PC-9 (cell line): ENCODE measurements at regions not wholly inside any gene's neighbourhood (a gene's known extent, or its start where the extent isn't known, plus 50 kb on each side); places are given as distances from the start of the nearest gene placed in this dataset.

Source experiments
- EZH2 ChIP-seq: fragments of 200-600 bp; sonication (generic); IDR thresholded peaks from 2 replicates; pipeline ENCODE4 v1.8.0; 2017; ENCODE audit warnings: antibody characterized with exemption, low read depth
- TF ChIP-seq, protein P1 (sequence below): fragments of 200-600 bp; sonication (generic); conservative IDR thresholded peaks from 2 replicates; pipeline ENCODE4 v1.6.1; 2017; ENCODE audit warnings: mixed run types, antibody characterized with exemption, mild to moderate bottlenecking, moderate library complexity

DNA sequence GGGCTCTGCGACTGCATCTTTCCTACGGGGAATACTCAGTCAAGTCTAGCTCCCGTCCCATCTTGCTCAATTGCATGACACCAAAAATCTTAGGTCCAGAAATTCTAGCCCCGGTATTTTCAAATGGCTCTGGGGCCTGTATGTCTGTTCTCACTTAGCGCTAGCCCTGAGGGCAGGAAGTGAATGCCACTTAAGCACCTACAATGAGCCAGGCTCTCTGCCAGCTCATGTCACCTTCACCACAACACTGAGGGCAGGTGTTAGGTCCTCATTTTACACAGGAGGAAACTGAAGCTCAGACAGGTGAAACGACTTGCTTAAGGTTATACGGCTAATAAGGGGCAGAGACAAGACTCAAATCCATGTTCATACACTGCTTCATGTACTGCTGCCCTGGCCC, 282.8 kb downstream of the PPP1R2C start:
- TF ChIP-seq, protein P1, sequence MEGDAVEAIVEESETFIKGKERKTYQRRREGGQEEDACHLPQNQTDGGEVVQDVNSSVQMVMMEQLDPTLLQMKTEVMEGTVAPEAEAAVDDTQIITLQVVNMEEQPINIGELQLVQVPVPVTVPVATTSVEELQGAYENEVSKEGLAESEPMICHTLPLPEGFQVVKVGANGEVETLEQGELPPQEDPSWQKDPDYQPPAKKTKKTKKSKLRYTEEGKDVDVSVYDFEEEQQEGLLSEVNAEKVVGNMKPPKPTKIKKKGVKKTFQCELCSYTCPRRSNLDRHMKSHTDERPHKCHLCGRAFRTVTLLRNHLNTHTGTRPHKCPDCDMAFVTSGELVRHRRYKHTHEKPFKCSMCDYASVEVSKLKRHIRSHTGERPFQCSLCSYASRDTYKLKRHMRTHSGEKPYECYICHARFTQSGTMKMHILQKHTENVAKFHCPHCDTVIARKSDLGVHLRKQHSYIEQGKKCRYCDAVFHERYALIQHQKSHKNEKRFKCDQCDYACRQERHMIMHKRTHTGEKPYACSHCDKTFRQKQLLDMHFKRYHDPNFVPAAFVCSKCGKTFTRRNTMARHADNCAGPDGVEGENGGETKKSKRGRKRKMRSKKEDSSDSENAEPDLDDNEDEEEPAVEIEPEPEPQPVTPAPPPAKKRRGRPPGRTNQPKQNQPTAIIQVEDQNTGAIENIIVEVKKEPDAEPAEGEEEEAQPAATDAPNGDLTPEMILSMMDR = no peak
- no peak for TF ChIP-seq EZH2
